ENCODE measurements at regions not wholly inside any gene's neighbourhood (a gene's known extent, or its start where the extent isn't known, plus 50 kb on each side); places are given as distances from the start of the nearest gene placed in this dataset.

GRCh38 chr5:88952344-88952743 lies 69.4 kb upstream of the MEF2C start (continued):
- no peak for TF ChIP-seq MAFK (IDR thresholded peaks at IDR 0.05; ENCODE audit: low read depth, low read length)
- no peak for TF ChIP-seq GTF2F1 (IDR thresholded peaks at IDR 0.05; ENCODE audit: borderline replicate concordance, low read depth, low read length)
- no peak for TF ChIP-seq SAP30 (IDR thresholded peaks at IDR 0.05; ENCODE audit: insufficient read depth, insufficient replicate concordance, low read length)
- no peak for TF ChIP-seq SIX5 (IDR thresholded peaks at IDR 0.05; ENCODE audit: low read depth, low read length)
- no peak for TF ChIP-seq SP1 (IDR thresholded peaks at IDR 0.05; ENCODE audit: low read depth, low read length)
- TF ChIP-seq ASH2L (IDR thresholded peaks at IDR 0.05; ENCODE audit: low read length): no peak
- no peak for TF ChIP-seq RNF2 (IDR thresholded peaks at IDR 0.05; ENCODE audit: borderline replicate concordance, low read depth, low read length, missing control alignments, poor library complexity, severe bottlenecking)
